ENCODE measurements at regions not wholly inside any gene's neighbourhood (a gene's known extent, or its start where the extent isn't known, plus 50 kb on each side); places are given as distances from the start of the nearest gene placed in this dataset.

DNA sequence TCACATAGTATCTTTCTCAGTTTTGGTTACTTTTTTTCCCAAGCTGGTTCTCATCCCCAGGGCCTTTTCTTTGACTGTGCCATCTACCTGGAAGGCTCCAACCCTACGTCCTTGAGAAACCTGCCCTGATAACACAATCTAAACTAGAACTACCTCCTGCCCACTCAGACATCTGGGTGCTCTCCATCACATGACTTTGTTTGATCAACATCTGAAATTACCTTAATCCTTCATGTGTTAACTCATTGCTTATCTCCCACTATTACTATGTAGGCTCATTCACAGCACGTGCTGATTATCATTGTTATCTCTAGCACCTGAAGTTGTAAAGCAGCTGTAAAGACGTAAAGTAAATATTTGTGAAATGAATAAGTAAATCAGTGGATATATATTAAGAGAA is 784.0 kb downstream of the TMTC2 start:
- ATAC-seq (ENCODE audit: low FRiP score in 2 of 2) (no peak), DNase-seq (no peak)
- H3K4me1 ChIP-seq = no peaks in the 10 kb centered on the region
- no peaks in the 10 kb centered on the region for H3K9me3 ChIP-seq
- WGBS, 2 donors = 58% methylated on average over 3 of the region's 3 CpGs
- no peak overlapping the region for H3K4me3 ChIP-seq
- TF ChIP-seq POLR2AphosphoS5 (IDR thresholded peaks at IDR 0.05) = no peak
- no peak for TF ChIP-seq EP300 (IDR thresholded peaks at IDR 0.05)
- no peak for TF ChIP-seq POLR2A (IDR thresholded peaks at IDR 0.05)
- TF ChIP-seq, protein P1, sequence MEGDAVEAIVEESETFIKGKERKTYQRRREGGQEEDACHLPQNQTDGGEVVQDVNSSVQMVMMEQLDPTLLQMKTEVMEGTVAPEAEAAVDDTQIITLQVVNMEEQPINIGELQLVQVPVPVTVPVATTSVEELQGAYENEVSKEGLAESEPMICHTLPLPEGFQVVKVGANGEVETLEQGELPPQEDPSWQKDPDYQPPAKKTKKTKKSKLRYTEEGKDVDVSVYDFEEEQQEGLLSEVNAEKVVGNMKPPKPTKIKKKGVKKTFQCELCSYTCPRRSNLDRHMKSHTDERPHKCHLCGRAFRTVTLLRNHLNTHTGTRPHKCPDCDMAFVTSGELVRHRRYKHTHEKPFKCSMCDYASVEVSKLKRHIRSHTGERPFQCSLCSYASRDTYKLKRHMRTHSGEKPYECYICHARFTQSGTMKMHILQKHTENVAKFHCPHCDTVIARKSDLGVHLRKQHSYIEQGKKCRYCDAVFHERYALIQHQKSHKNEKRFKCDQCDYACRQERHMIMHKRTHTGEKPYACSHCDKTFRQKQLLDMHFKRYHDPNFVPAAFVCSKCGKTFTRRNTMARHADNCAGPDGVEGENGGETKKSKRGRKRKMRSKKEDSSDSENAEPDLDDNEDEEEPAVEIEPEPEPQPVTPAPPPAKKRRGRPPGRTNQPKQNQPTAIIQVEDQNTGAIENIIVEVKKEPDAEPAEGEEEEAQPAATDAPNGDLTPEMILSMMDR (IDR thresholded peaks at IDR 0.05) = no peak
- no peaks in the 10 kb centered on the region for H3K36me3 ChIP-seq
- no peak overlapping the region for H3K27ac ChIP-seq
- H3K27me3 ChIP-seq = no peaks in the 10 kb centered on the region

DNA sequence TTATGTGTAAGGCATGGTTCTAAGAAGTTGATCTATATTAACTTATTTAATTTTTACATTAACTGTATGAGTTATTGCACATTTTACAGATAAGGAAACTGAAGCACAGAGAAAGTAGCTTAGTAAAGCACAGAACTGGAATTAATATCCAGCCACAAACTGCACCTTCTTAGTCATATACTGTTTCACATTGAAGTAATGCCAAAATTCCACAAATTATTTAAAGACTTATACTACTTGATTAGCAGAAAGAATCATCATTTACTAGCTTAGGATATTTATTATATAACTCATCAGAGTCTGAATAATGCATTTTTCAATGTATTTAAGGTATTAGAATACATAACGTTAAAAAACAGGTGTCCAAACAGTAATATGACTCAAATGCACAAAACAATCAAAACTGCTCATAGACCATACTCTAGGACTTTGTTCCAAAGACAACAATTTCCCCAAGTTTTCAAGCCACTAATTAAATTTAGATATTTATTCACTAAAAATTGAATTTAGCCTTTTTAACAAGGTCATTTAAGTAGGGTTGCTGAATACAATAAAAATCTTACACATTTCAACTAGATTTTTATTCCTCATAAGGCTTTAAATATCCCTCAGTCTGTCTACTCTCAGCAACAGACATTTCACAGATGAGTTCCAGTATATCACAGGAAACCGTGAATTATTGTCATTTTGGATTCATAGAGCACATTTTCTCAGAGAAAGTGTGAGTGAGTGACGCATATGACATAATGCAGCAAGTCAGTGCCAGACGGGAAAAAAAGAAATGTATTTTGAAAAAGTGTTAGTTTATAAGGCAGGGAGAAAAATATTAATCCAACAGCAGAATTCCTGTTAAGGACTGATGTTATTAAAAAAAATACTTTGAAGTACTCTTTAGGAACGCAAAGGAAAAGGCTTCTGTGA is 782.5 kb downstream of the TMTC2 start:
- Histone ChIP-seq H3K4me3 (no peak overlapping the region), H3K4me1 (no peaks in the 10 kb centered on the region), H3K27ac (no peak overlapping the region), H3K9me3 (no peaks in the 10 kb centered on the region), H3K27me3 (no peaks in the 10 kb centered on the region), H3K36me3 (no peaks in the 10 kb centered on the region)
- DNase-seq (no peak), ATAC-seq (ENCODE audit: low FRiP score in 2 of 2) (no peak)
- WGBS, 2 donors = 72 to 78% methylated on average over 5 of the region's 5 CpGs
- TF ChIP-seq POLR2AphosphoS5 (IDR thresholded peaks at IDR 0.05) (no peak), POLR2A (IDR thresholded peaks at IDR 0.05) (no peak), EP300 (IDR thresholded peaks at IDR 0.05) (no peak)
- TF ChIP-seq, protein P1 (IDR thresholded peaks at IDR 0.05) = no peak

DNA sequence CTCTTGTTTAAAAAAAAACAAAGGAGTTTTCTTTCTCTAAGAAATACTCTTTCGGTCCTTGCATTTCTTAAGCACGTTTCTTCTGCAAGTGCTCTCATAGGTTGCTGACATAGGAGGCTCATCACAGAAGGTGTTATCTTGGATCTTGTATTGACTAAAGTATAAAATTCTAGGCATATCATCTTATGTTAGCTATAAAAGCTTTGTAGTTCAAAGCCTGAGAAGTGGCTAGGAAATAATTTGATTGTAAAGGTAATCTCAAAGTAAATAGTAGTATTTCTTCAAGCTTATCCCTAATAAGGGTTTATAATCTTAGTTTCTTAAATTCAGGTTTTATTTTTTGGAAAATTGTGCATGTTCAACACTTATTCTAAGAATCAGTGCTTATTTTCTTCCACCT is 778.9 kb downstream of the TMTC2 start:
- Histone ChIP-seq H3K4me3 (no peak overlapping the region), H3K36me3 (no peaks in the 10 kb centered on the region), H3K4me1 (no peaks in the 10 kb centered on the region), H3K27ac (no peak overlapping the region), H3K9me3 (no peaks in the 10 kb centered on the region), H3K27me3 (no peaks in the 10 kb centered on the region)
- 51 to 55% methylated on average over 2 of the region's 2 CpGs for WGBS, 2 donors
- ATAC-seq (ENCODE audit: low FRiP score in 2 of 2) = no peak
- no peak for DNase-seq
- TF ChIP-seq, protein P1 (IDR thresholded peaks at IDR 0.05) = no peak
- TF ChIP-seq POLR2A (IDR thresholded peaks at IDR 0.05) (no peak), EP300 (IDR thresholded peaks at IDR 0.05) (no peak), POLR2AphosphoS5 (IDR thresholded peaks at IDR 0.05) (no peak)

DNA sequence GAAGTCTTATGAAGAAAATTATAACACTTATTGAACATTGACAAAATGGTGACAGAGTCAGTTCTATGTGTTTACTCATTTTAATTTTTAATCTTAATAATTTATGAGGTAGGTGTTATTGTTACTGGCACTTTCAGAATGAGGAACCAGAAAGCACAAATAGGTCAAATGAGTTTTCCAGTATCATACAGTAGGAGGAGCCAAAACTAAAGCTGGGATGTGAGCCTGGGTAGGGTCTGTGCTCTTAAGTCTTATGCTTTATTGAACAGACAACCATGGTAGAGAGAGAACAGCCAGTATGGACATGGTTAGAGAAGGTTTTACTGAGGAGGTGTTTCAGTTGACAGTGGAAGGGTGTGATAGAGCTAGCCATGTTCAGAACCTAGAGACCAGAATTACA is 775.7 kb downstream of the TMTC2 start:
- H3K27me3 ChIP-seq = no peaks in the 10 kb centered on the region
- no peak for DNase-seq
- no peaks in the 10 kb centered on the region for H3K4me1 ChIP-seq
- H3K4me3 ChIP-seq = no peak overlapping the region
- TF ChIP-seq POLR2AphosphoS5 (IDR thresholded peaks at IDR 0.05) (no peak), POLR2A (IDR thresholded peaks at IDR 0.05) (no peak), EP300 (IDR thresholded peaks at IDR 0.05) (no peak)
- TF ChIP-seq, protein P1 (IDR thresholded peaks at IDR 0.05) = no peak
- no peaks in the 10 kb centered on the region for H3K9me3 ChIP-seq
- no peaks in the 10 kb centered on the region for H3K36me3 ChIP-seq
- no peak for ATAC-seq (ENCODE audit: low FRiP score in 2 of 2)
- H3K27ac ChIP-seq = no peak overlapping the region

Measured in upper lobe of left lung (tissue), 6 donors.